SU-DHL-6 (cell line): ENCODE measurements at regions not wholly inside any gene's neighbourhood (a gene's known extent, or its start where the extent isn't known, plus 50 kb on each side); places are given as distances from the start of the nearest gene placed in this dataset.

Experiments
- H2AFZ ChIP-seq: fragments of 200-600 bp; sonication (generic); 2 replicates; pipeline ENCODE4 v1.6.1; 2014; ENCODE audit warnings: low read depth, mild to moderate bottlenecking, moderate library complexity, mixed read lengths, antibody characterized with exemption, low read length; ENCODE audit not compliant: severe bottlenecking
- H3F3A ChIP-seq: fragments of 200-600 bp; shearing (Covaris generic); 2 replicates; pipeline ENCODE4 v1.6.0; 2016; ENCODE audit warnings: antibody characterized with exemption, mild to moderate bottlenecking; ENCODE audit not compliant: insufficient read depth
- H3K27ac ChIP-seq: fragments of 200-600 bp; sonication (generic); 2 replicates; pipeline ENCODE4 v1.5.1; 2016; ENCODE audit warnings: low read depth, mild to moderate bottlenecking, low read length, moderate library complexity, mixed read lengths
- H3K27me3 ChIP-seq: fragments of 200-600 bp; sonication (generic), shearing (Covaris generic); 2 replicates; pipeline ENCODE4 v1.6.0; 2014; ENCODE audit warnings: mild to moderate bottlenecking, low read length
- H3K36me3 ChIP-seq: fragments of 200-600 bp; sonication (generic); 2 replicates; pipeline ENCODE4 v1.6.1; 2014; ENCODE audit warnings: mild to moderate bottlenecking, low read length, mixed read lengths
- H3K4me2 ChIP-seq: fragments of 300-600, 200-600 bp; shearing (Covaris generic), sonication (generic); 2 replicates; pipeline ENCODE4 v1.6.0; 2014; ENCODE audit warnings: low read length, low read depth, mild to moderate bottlenecking; ENCODE audit not compliant: poor library complexity, severe bottlenecking
- H3K4me3 ChIP-seq: fragments of 200-600 bp; sonication (generic); 2 replicates; pipeline ENCODE4 v1.5.1; 2014; ENCODE audit warnings: antibody characterized with exemption, low read length, mild to moderate bottlenecking, mixed read lengths; ENCODE audit not compliant: insufficient read depth, poor library complexity, severe bottlenecking
- H3K79me2 ChIP-seq: fragments of 200-600 bp; sonication (generic); 2 replicates; pipeline ENCODE4 v1.6.1; 2014; ENCODE audit warnings: mild to moderate bottlenecking, low read length, moderate library complexity; ENCODE audit not compliant: insufficient read depth
- H3K9ac ChIP-seq: fragments of 200-600 bp; sonication (generic); 2 replicates; pipeline ENCODE4 v1.7.0; 2014; ENCODE audit warnings: mild to moderate bottlenecking, low read length
- H3K9me2 ChIP-seq: fragments of 200-600 bp; sonication (generic); replicated peaks from 2 replicates; pipeline ENCODE4 v1.6.1; 2014; ENCODE audit warnings: low read length; ENCODE audit not compliant: insufficient read depth
- H3K9me3 ChIP-seq: fragments of 200-600 bp; sonication (generic); 2 replicates; pipeline ENCODE4 v1.6.1; 2014; ENCODE audit warnings: low read length, mixed read lengths; ENCODE audit not compliant: insufficient read depth
- H4K20me1 ChIP-seq: fragments of 200-600 bp; sonication (generic); 2 replicates; pipeline ENCODE4 v1.6.1; 2014; ENCODE audit warnings: low read depth, mild to moderate bottlenecking, antibody characterized with exemption, low read length, moderate library complexity, mixed read lengths
- EZH2phosphoT487 ChIP-seq: fragments of 200-600 bp; sonication (generic), shearing (Covaris generic); conservative IDR thresholded peaks from 2 replicates; pipeline ENCODE4 v1.6.1; 2018; ENCODE audit warnings: mild to moderate bottlenecking, antibody characterized with exemption, low read length, moderate library complexity, mixed read lengths
- TF ChIP-seq, protein P1 (sequence below): fragments of 200-600 bp; sonication (generic); IDR thresholded peaks from one replicate; pipeline ENCODE4 v1.5.1; 2017; ENCODE audit warnings: antibody characterized with exemption, mild to moderate bottlenecking, low read length, moderate library complexity; ENCODE audit not compliant: insufficient read depth, poor library complexity, severe bottlenecking

DNA sequence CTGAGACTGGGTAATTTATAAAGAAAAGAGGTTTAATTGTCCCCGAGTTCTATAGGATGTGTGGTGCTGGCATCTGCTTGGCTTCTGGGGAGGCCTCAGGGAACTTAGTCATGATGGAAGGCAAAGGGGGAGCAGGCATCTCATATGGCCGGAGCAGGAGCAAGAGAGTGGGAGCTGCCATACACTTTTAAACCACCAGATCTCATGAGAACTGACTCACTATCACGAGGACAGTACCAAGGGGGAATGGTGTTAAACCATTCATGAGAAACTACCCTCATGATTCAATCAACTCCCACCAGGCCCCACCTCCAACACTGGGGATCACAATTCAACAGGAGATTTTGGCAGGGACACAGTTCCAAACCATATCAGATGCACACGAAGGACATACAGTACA, 199.9 kb upstream of the DPP6 start:
- H2AFZ ChIP-seq, result no peak overlapping the region

DNA sequence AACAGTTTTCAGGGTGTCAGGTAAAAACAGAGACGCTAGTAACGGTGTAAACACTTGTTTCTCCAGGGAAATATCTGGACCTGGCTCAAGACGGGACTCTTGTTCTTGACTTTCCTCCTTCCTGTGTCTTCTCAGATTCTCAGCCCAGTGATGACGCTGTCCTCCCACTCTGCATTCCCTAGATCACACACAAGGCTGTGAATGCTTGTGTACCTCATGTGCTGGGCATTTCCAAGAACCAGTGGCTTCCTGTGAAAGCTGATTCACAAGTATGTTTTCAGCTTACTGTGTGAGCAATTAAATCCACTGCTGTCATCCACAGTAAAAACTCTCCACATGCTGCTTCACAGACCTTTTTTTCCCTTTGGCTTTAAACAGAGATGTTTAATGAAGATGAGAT, 193.8 kb upstream of the DPP6 start:
- Histone ChIP-seq H3K9me2 (no peaks in the 10 kb centered on the region), H3F3A (no peaks in the 10 kb centered on the region), H3K79me2 (no peaks in the 10 kb centered on the region), H4K20me1 (no peaks in the 10 kb centered on the region), H3K9ac (no peak overlapping the region), H3K27me3 (no peaks in the 10 kb centered on the region), H3K9me3 (no peaks in the 10 kb centered on the region), H3K36me3 (no peaks in the 10 kb centered on the region), H3K4me2 (no peak overlapping the region), H2AFZ (no peak overlapping the region), H3K4me3 (no peak overlapping the region), H3K27ac (no peak overlapping the region)
- no peak for TF ChIP-seq EZH2phosphoT487
- TF ChIP-seq, protein P1, sequence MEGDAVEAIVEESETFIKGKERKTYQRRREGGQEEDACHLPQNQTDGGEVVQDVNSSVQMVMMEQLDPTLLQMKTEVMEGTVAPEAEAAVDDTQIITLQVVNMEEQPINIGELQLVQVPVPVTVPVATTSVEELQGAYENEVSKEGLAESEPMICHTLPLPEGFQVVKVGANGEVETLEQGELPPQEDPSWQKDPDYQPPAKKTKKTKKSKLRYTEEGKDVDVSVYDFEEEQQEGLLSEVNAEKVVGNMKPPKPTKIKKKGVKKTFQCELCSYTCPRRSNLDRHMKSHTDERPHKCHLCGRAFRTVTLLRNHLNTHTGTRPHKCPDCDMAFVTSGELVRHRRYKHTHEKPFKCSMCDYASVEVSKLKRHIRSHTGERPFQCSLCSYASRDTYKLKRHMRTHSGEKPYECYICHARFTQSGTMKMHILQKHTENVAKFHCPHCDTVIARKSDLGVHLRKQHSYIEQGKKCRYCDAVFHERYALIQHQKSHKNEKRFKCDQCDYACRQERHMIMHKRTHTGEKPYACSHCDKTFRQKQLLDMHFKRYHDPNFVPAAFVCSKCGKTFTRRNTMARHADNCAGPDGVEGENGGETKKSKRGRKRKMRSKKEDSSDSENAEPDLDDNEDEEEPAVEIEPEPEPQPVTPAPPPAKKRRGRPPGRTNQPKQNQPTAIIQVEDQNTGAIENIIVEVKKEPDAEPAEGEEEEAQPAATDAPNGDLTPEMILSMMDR, result no peak

More for the DNA sequence above, 199.9 kb upstream of the DPP6 start:
- H3K27me3 ChIP-seq, result no peaks in the 10 kb centered on the region
- TF ChIP-seq, protein P1, result no peak
- no peak for TF ChIP-seq EZH2phosphoT487
- no peaks in the 10 kb centered on the region for H3K79me2 ChIP-seq
- H3K9me3 ChIP-seq, result no peaks in the 10 kb centered on the region
- no peaks in the 10 kb centered on the region; the same call in 1 of the 2 replicates for H3K9me2 ChIP-seq
- no peaks in the 10 kb centered on the region for H3F3A ChIP-seq
- no peak overlapping the region for H3K4me3 ChIP-seq
- no peaks in the 10 kb centered on the region for H3K36me3 ChIP-seq
- H3K9ac ChIP-seq, result no peak overlapping the region
- no peak overlapping the region for H3K27ac ChIP-seq
- H3K4me2 ChIP-seq, result no peak overlapping the region
- H4K20me1 ChIP-seq, result no peaks in the 10 kb centered on the region

DNA sequence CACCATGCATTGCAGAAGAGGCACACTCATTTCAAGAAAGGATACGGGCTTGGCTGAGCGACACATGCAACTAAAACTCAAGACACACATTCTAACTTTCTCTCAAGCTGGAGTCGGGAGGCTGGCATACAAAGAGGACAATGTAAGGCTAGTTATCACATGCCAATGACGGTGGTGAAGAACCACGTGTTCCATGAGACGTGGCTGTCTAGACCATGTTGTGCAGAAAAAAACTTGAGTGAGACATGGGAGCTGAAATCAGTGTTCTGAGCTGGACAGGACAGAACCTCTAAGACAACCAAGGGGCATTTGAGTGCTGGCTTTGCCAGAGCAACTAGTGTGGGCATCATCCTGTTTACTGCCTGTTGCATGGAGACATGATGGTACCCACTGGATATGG, 193.0 kb upstream of the DPP6 start:
- Histone ChIP-seq H3K4me3 (no peak overlapping the region), H2AFZ (no peak overlapping the region), H3K9me3 (no peaks in the 10 kb centered on the region), H3F3A (no peaks in the 10 kb centered on the region), H3K4me2 (no peak overlapping the region), H3K27me3 (no peaks in the 10 kb centered on the region), H3K27ac (no peak overlapping the region), H4K20me1 (no peaks in the 10 kb centered on the region), H3K79me2 (no peaks in the 10 kb centered on the region), H3K36me3 (no peaks in the 10 kb centered on the region), H3K9me2 (no peaks in the 10 kb centered on the region), H3K9ac (no peak overlapping the region)
- TF ChIP-seq, protein P1, result no peak
- TF ChIP-seq EZH2phosphoT487, result no peak
